ENCODE measurements at regions not wholly inside any gene's neighbourhood (a gene's known extent, or its start where the extent isn't known, plus 50 kb on each side); places are given as distances from the start of the nearest gene placed in this dataset.

GRCh38 chr14:38342803-38343202, 86.9 kb upstream of the CLEC14A start:
- TF ChIP-seq POLR2A (IDR thresholded peaks at IDR 0.05; ENCODE audit: low read depth, low read length) (no peak), POLR2AphosphoS5 (IDR thresholded peaks at IDR 0.05; ENCODE audit: low read depth, low read length) (no peak), SPI1 (IDR thresholded peaks at IDR 0.05; ENCODE audit: low read depth, low read length) (no peak), POU2F2 (IDR thresholded peaks at IDR 0.05; ENCODE audit: low read depth, low read length) (no peak), TAF1 (IDR thresholded peaks at IDR 0.05; ENCODE audit: low read depth, low read length) (no peak), PAX5 (IDR thresholded peaks at IDR 0.05; ENCODE audit: insufficient read depth, low read length, severe bottlenecking) (no peak)

Data from GM12891 (cell line).